ENCODE measurements at regions not wholly inside any gene's neighbourhood (a gene's known extent, or its start where the extent isn't known, plus 50 kb on each side); places are given as distances from the start of the nearest gene placed in this dataset.
A peak's percentile ranks its signal among the peaks of the same experiment; 100 is the strongest.

GRCh38 chr15:87753539-87753938 lies 503.0 kb downstream of the NTRK3 start:
- Histone ChIP-seq H3K4me3 (ENCODE audit: control insufficient read depth in 1 of 7, extremely low read depth in 1 of 7, insufficient read depth in 4 of 7, low read depth in 2 of 7, low read length in 6 of 7) (no peak overlapping the region), H3K27me3 (replicated peaks in 2 of 5; ENCODE audit: control insufficient read depth in 4 of 5, insufficient read depth in 5 of 5, low read length in 4 of 5) (no peaks in the 10 kb centered on the region), H3K36me3 (ENCODE audit: control insufficient read depth in 4 of 4, insufficient read depth in 4 of 4, low read length in 3 of 4) (no peaks in the 10 kb centered on the region), H3K27ac (ENCODE audit: insufficient read depth in 1 of 2, low read depth in 1 of 2, low read length in 2 of 2, poor library complexity in 1 of 2, severe bottlenecking in 2 of 2) (no peak overlapping the region), H3K4me1 (ENCODE audit: control extremely low read depth in 1 of 4, control insufficient read depth in 4 of 4, insufficient read depth in 4 of 4, low read length in 3 of 4) (peaks cover 0 to 10% (median 0%) of the 10 kb centered on the region in 4 experiments), H3K9me3 (ENCODE audit: control extremely low read depth in 1 of 5, control insufficient read depth in 4 of 5, insufficient read depth in 2 of 5, low read depth in 1 of 5, low read length in 4 of 5) (no peaks in the 10 kb centered on the region)
- 97% methylated on average over 9 of the region's 11 CpGs for WGBS (ENCODE audit: insufficient coverage)
- ChIA-PET CTCF (no interaction called here), POLR2A (no interaction called here)
- DNase-seq = no peak

- H3K36me3 ChIP-seq (ENCODE audit: control insufficient read depth in 4 of 4, insufficient read depth in 4 of 4, low read length in 3 of 4) = no peaks in the 10 kb centered on the region
- DNase-seq = peak; percentile 16 to 66 (median 58)
- WGBS (ENCODE audit: insufficient coverage) = 72% methylated on average over 2 of the region's 5 CpGs
- no peak overlapping the region for H3K27ac ChIP-seq (ENCODE audit: insufficient read depth in 1 of 2, low read depth in 1 of 2, low read length in 2 of 2, poor library complexity in 1 of 2, severe bottlenecking in 2 of 2)
- no peaks in the 10 kb centered on the region for H3K9me3 ChIP-seq (ENCODE audit: control extremely low read depth in 1 of 5, control insufficient read depth in 4 of 5, insufficient read depth in 2 of 5, low read depth in 1 of 5, low read length in 4 of 5)
- no peaks in the 10 kb centered on the region for H3K27me3 ChIP-seq (replicated peaks in 2 of 5; ENCODE audit: control insufficient read depth in 4 of 5, insufficient read depth in 5 of 5, low read length in 4 of 5)
- ChIA-PET CTCF (no interaction called here), POLR2A (no interaction called here)
- peaks cover 0 to 9% (median 0%) of the 10 kb centered on the region in 4 experiments for H3K4me1 ChIP-seq (ENCODE audit: control extremely low read depth in 1 of 4, control insufficient read depth in 4 of 4, insufficient read depth in 4 of 4, low read length in 3 of 4)
- no peak overlapping the region for H3K4me3 ChIP-seq (ENCODE audit: control insufficient read depth in 1 of 7, extremely low read depth in 1 of 7, insufficient read depth in 4 of 7, low read depth in 2 of 7, low read length in 6 of 7)
Observed at GRCh38 chr15:87752250-87752951, 504.1 kb downstream of the NTRK3 start.

- no peak for DNase-seq
- Histone ChIP-seq H3K27ac (ENCODE audit: insufficient read depth in 1 of 2, low read depth in 1 of 2, low read length in 2 of 2, poor library complexity in 1 of 2, severe bottlenecking in 2 of 2) (no peak overlapping the region), H3K36me3 (ENCODE audit: control insufficient read depth in 4 of 4, insufficient read depth in 4 of 4, low read length in 3 of 4) (no peaks in the 10 kb centered on the region), H3K9me3 (ENCODE audit: control extremely low read depth in 1 of 5, control insufficient read depth in 4 of 5, insufficient read depth in 2 of 5, low read depth in 1 of 5, low read length in 4 of 5) (no peaks in the 10 kb centered on the region), H3K4me1 (ENCODE audit: control extremely low read depth in 1 of 4, control insufficient read depth in 4 of 4, insufficient read depth in 4 of 4, low read length in 3 of 4) (peaks cover 0 to 7% (median 0%) of the 10 kb centered on the region in 4 experiments), H3K27me3 (replicated peaks in 2 of 5; ENCODE audit: control insufficient read depth in 4 of 5, insufficient read depth in 5 of 5, low read length in 4 of 5) (no peaks in the 10 kb centered on the region), H3K4me3 (ENCODE audit: control insufficient read depth in 1 of 7, extremely low read depth in 1 of 7, insufficient read depth in 4 of 7, low read depth in 2 of 7, low read length in 6 of 7) (no peak overlapping the region)
- 98% methylated on average over 7 of the region's 8 CpGs for WGBS (ENCODE audit: insufficient coverage)
- ChIA-PET POLR2A (no interaction called here), CTCF (no interaction called here)
Observed at GRCh38 chr15:87748483-87748882, 508.1 kb downstream of the NTRK3 start.

- H3K27ac ChIP-seq (ENCODE audit: insufficient read depth in 1 of 2, low read depth in 1 of 2, low read length in 2 of 2, poor library complexity in 1 of 2, severe bottlenecking in 2 of 2) = no peak overlapping the region
- no peaks in the 10 kb centered on the region for H3K36me3 ChIP-seq (ENCODE audit: control insufficient read depth in 4 of 4, insufficient read depth in 4 of 4, low read length in 3 of 4)
- POLR2A ChIA-PET = no interaction called here
- 100% methylated on average over 1 of the region's 1 CpG for WGBS (ENCODE audit: insufficient coverage)
- H3K9me3 ChIP-seq (ENCODE audit: control extremely low read depth in 1 of 5, control insufficient read depth in 4 of 5, insufficient read depth in 2 of 5, low read depth in 1 of 5, low read length in 4 of 5) = no peaks in the 10 kb centered on the region
- no peak for DNase-seq
- H3K4me1 ChIP-seq (ENCODE audit: control extremely low read depth in 1 of 4, control insufficient read depth in 4 of 4, insufficient read depth in 4 of 4, low read length in 3 of 4) = peaks cover 0 to under 1% (median 0%) of the 10 kb centered on the region in 4 experiments
- H3K4me3 ChIP-seq (ENCODE audit: control insufficient read depth in 1 of 7, extremely low read depth in 1 of 7, insufficient read depth in 4 of 7, low read depth in 2 of 7, low read length in 6 of 7) = no peak overlapping the region
- H3K27me3 ChIP-seq (replicated peaks in 2 of 5; ENCODE audit: control insufficient read depth in 4 of 5, insufficient read depth in 5 of 5, low read length in 4 of 5) = no peaks in the 10 kb centered on the region
- CTCF ChIA-PET = interaction anchor here (1.1 kb wide), 1 partner anchor 15 kb away, joined by 3 read pairs; no protein-coding TSS in a partner anchor
Observed at GRCh38 chr15:87747087-87747486, 509.5 kb downstream of the NTRK3 start.

- H3K4me1 ChIP-seq (ENCODE audit: control extremely low read depth in 1 of 4, control insufficient read depth in 4 of 4, insufficient read depth in 4 of 4, low read length in 3 of 4) = no peaks in the 10 kb centered on the region
- no peak overlapping the region for H3K4me3 ChIP-seq (ENCODE audit: control insufficient read depth in 1 of 7, extremely low read depth in 1 of 7, insufficient read depth in 4 of 7, low read depth in 2 of 7, low read length in 6 of 7)
- H3K9me3 ChIP-seq (ENCODE audit: control extremely low read depth in 1 of 5, control insufficient read depth in 4 of 5, insufficient read depth in 2 of 5, low read depth in 1 of 5, low read length in 4 of 5) = no peaks in the 10 kb centered on the region
- H3K27me3 ChIP-seq (replicated peaks in 2 of 5; ENCODE audit: control insufficient read depth in 4 of 5, insufficient read depth in 5 of 5, low read length in 4 of 5) = no peaks in the 10 kb centered on the region
- no peaks in the 10 kb centered on the region for H3K36me3 ChIP-seq (ENCODE audit: control insufficient read depth in 4 of 4, insufficient read depth in 4 of 4, low read length in 3 of 4)
- ChIA-PET POLR2A (no interaction called here), CTCF (interaction anchor here (1.1 kb wide), 1 partner anchor 16 kb away, joined by 3 read pairs; no protein-coding TSS in a partner anchor)
- DNase-seq = no peak
- H3K27ac ChIP-seq (ENCODE audit: insufficient read depth in 1 of 2, low read depth in 1 of 2, low read length in 2 of 2, poor library complexity in 1 of 2, severe bottlenecking in 2 of 2) = no peak overlapping the region
Observed at GRCh38 chr15:87746333-87746732, 510.2 kb downstream of the NTRK3 start.

- no peak overlapping the region for H3K4me3 ChIP-seq (ENCODE audit: control insufficient read depth in 1 of 7, extremely low read depth in 1 of 7, insufficient read depth in 4 of 7, low read depth in 2 of 7, low read length in 6 of 7)
- POLR2A ChIA-PET = no interaction called here
- no peak overlapping the region for H3K27ac ChIP-seq (ENCODE audit: insufficient read depth in 1 of 2, low read depth in 1 of 2, low read length in 2 of 2, poor library complexity in 1 of 2, severe bottlenecking in 2 of 2)
- no peaks in the 10 kb centered on the region for H3K27me3 ChIP-seq (replicated peaks in 2 of 5; ENCODE audit: control insufficient read depth in 4 of 5, insufficient read depth in 5 of 5, low read length in 4 of 5)
- H3K9me3 ChIP-seq (ENCODE audit: control extremely low read depth in 1 of 5, control insufficient read depth in 4 of 5, insufficient read depth in 2 of 5, low read depth in 1 of 5, low read length in 4 of 5) = no peaks in the 10 kb centered on the region
- no peaks in the 10 kb centered on the region for H3K36me3 ChIP-seq (ENCODE audit: control insufficient read depth in 4 of 4, insufficient read depth in 4 of 4, low read length in 3 of 4)
- CTCF ChIA-PET = interaction anchor here (0.9 kb wide), 1 partner anchor 17 kb away, joined by 3 read pairs; no protein-coding TSS in a partner anchor
- H3K4me1 ChIP-seq (ENCODE audit: control extremely low read depth in 1 of 4, control insufficient read depth in 4 of 4, insufficient read depth in 4 of 4, low read length in 3 of 4) = no peaks in the 10 kb centered on the region
- 50% methylated on average over 1 of the region's 2 CpGs for WGBS (ENCODE audit: insufficient coverage)
- no peak for DNase-seq
Observed at GRCh38 chr15:87744815-87745214, 511.7 kb downstream of the NTRK3 start.

- no CpG with 5 or more reads among the region's 3 CpGs for WGBS (ENCODE audit: insufficient coverage)
- DNase-seq = no peak
- H3K27ac ChIP-seq (ENCODE audit: insufficient read depth in 1 of 2, low read depth in 1 of 2, low read length in 2 of 2, poor library complexity in 1 of 2, severe bottlenecking in 2 of 2) = no peak overlapping the region
Observed at GRCh38 chr15:87743562-87743961, 513.0 kb downstream of the NTRK3 start.

More at GRCh38 chr15:87743562-87743961, 513.0 kb downstream of the NTRK3 start:
- ChIA-PET CTCF (no interaction called here), POLR2A (no interaction called here)
- Histone ChIP-seq H3K27me3 (replicated peaks in 2 of 5; ENCODE audit: control insufficient read depth in 4 of 5, insufficient read depth in 5 of 5, low read length in 4 of 5) (no peaks in the 10 kb centered on the region), H3K4me1 (ENCODE audit: control extremely low read depth in 1 of 4, control insufficient read depth in 4 of 4, insufficient read depth in 4 of 4, low read length in 3 of 4) (no peaks in the 10 kb centered on the region), H3K9me3 (ENCODE audit: control extremely low read depth in 1 of 5, control insufficient read depth in 4 of 5, insufficient read depth in 2 of 5, low read depth in 1 of 5, low read length in 4 of 5) (no peaks in the 10 kb centered on the region), H3K36me3 (ENCODE audit: control insufficient read depth in 4 of 4, insufficient read depth in 4 of 4, low read length in 3 of 4) (no peaks in the 10 kb centered on the region), H3K4me3 (ENCODE audit: control insufficient read depth in 1 of 7, extremely low read depth in 1 of 7, insufficient read depth in 4 of 7, low read depth in 2 of 7, low read length in 6 of 7) (no peak overlapping the region)

All from common myeloid progenitor, CD34-positive (primary cell).